ENCODE measurements at regions not wholly inside any gene's neighbourhood (a gene's known extent, or its start where the extent isn't known, plus 50 kb on each side); places are given as distances from the start of the nearest gene placed in this dataset.

DNA sequence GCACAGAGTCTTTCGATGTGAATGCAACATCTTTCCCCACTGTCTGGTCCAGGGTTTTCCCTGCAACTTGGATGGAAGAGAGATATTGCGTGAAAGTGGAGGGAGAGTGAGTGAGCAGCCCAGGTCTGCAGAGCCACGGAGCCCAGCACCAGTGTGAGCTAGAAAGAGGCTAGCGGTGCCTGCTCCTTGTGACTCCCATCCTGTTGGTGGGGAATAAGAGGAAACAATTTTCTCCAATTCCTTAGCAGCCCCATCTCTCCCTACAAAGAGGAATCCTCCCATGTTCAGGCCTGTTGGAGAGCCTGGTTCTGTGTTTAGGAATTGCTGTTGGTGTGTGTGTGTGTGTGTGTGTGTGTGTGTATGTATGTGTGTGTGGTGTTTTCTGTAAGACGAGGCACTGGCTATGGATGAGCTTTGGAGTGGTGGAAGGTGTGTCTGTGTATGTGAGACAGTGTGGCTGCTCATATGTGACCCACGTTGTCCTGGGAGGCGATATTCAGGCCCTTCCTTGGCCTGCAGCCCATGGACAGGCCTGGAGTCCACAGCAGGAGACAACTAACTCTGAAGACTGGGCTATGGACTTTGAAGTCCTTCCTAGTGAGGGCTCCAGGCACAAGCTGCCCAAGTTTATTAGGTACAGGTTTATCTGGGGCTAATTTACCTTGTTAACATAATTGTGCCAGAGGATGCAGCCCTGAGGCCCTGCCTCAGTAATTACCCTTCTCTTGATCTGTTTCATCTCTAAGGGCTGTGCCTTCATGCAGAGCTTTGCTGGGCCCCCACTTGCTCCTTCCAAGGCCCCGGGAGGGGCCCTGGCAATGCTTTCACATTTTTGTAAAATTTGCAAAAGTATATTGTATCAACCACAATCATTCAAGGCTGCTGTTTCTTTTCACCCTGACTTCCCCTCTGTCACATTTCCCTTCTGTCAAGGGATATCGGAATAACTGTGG, 88.6 kb upstream of the HAAO start:
- TF ChIP-seq POLR2A (IDR thresholded peaks at IDR 0.05) (no peak), CTCF (IDR thresholded peaks at IDR 0.05) (no peak)

Measured in tibial nerve (tissue), 3 donors.